Limb (tissue), 2 donors: ENCODE measurements at regions not wholly inside any gene's neighbourhood (a gene's known extent, or its start where the extent isn't known, plus 50 kb on each side); places are given as distances from the start of the nearest gene placed in this dataset.
"Not testable (repeated sequence)": the region's sequence is repeated elsewhere in the genome, so short reads cannot be mapped to it uniquely, and the experiment has no call there.

Source experiments
- DNase-seq, 2 donors: peaks; one replicate each; pipeline ENCODE4 v3.0.0-alpha.2; 2016; ENCODE audit errors: extremely low spot score in 2 of 2

DNA sequence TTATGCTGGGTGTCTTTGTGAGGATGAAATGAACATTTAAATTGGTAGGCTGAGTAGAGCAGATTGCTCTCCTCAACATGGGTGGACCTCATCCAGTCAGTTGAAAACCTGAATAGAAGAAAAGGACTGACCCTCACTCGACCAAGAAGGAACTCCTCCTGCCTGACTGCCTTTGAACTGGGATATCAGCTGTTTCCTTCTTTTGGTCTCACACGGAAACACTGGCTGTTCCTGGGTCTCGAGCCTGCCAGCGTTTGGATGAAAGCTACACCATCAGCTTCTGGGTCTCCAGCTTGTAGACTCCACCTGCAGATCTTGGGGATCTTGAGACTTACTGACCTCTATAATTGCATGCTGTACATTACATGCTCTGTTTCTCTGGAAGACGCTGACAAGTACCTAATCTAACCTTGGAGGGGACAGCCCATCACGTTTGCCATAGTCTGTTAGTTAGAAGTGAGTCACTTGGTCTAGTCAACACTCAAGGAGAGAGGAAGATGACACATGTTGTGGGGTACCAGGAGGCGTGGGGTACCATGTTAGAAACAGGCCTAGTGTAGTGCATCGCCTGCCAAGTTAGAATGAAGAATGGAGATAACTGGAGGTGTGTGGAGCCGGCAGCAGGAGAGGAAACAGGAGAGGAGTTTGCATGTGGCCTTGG lies 267.0 kb downstream of the MREG start:
- DNase-seq, result no peak

DNA sequence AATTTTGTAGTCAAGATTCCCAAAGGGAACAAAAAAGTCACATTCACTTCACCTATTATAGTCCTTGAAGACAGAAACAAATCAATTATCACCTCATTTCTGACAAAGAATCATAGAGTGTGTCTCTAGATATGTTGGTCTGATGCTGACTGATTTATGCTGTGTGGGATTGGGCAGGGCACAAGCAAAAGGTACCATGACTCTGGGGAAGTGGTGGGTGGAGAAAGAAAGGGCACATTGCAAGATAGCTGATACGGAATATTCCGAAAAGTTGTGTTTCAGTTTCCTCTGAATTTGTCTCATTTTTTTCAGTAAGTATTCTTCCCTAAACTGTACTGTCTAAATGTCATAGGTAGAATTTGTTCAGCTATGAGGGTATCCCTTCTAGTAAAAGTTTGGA lies 268.0 kb downstream of the MREG start:
- no peak for DNase-seq

DNA sequence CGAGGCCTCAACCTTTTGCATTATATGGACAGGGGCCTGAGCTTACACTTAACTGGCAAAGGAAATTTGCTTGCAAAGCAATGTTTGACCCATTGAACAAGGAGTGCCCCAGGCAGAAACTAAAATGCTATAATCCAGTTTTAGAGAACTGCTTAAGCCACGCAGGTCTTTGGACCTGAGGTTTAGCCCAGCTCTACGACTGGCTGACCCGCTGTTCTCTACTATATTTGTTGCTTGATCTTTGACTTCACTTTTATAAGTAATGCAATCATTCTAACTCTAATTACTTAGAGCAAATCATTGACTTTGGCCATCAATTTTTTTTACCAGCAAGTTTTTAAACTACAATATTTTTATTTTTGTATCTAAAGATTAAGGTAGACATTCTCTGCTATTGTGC lies 268.8 kb downstream of the MREG start:
- DNase-seq, result no peak

DNA sequence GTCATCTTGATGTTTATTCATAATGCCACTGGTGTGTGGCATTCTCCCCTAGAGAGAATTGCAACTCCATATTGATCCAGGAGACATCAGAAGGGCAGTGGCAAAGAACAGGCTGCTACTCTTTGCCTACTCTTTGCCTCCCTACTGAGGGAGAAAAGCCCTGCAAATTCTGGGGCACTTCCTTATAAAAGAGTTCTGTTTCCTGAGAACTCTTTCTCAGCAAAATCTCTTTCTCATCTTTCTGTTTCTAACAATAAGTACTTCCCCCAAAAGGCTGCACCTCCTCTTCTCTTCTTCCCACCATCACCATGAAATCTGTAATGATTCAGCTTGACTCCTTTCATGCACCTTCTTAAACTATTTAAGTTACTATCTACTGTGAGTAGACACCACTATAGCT lies 270.3 kb downstream of the MREG start:
- no peak for DNase-seq

DNA sequence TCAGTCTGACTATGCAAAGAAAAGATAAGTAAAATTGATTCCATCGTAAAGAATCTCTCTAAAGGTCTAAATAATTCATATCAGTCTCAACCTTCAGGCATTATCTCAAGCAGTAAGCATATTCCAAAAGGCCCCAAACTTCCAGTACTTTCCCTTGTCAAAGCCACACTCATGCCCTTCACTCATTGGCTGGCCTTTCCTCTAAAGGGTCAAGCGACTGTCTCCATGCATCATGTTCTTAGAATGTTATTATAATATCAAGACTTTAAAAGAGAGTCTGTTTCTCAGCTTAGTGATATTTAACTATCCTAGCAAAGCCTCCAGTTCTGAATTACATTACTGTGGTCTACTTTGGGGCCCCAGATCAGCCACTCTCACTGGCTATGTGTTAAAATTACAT lies 271.3 kb downstream of the MREG start:
- DNase-seq, result no peak

DNA sequence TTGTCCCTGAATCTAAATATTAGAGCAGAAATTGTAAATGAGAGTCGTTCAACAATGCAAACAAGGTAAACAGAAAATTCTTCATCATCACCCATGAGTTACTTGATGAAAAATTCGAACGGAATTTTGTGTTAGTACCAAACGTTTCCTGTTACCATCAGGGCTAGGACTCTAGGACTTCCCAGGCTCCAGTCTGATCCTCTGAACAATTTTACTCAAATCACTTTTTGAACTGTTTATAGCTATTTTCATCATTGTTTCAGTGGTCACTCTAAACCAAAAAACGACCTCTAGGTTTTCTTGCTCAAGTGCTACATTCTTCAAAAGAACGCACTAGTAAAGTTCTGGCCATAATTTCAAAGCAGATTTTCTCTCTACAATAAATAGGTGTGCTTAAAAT lies 273.3 kb downstream of the MREG start:
- no peak for DNase-seq

DNA sequence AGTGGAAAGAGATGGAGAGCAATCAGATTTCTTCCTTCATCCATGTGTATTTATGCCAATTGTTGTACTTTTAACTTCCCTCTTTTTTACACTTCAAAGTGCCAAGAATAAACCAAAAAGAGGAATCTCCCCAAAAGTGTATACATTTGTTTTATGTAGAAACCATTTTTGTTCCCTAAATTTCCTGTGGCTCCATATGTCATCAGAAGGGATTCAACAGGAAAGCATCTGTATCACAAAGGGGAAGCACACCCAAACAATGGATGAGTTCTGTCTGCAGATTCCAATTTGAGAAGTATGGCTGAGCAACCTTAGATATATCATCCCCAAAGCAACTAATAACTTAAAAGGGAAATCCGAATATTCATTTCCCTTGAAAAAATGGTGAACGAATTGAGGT lies 275.0 kb downstream of the MREG start:
- DNase-seq, result no peak

DNA sequence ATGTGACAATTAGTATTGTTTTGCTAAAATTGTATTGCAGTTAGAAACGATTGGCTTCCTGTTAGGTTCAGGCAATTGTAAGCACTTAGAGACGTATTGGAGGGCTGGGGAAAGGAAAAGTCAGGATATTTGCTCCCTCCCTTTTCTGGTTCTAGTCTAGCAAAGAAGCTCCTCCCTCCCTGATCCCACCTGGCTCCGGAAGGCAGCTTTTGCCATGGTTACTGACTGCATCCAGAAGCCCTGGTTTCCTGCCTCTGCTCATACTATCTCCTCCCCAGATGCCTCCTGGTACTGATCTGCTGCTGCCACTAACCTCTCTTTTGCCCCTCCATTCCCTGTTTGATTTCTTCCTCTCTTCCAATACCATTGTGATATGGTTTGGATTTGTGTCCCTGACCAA lies 275.9 kb downstream of the MREG start:
- DNase-seq, result no peak

DNA sequence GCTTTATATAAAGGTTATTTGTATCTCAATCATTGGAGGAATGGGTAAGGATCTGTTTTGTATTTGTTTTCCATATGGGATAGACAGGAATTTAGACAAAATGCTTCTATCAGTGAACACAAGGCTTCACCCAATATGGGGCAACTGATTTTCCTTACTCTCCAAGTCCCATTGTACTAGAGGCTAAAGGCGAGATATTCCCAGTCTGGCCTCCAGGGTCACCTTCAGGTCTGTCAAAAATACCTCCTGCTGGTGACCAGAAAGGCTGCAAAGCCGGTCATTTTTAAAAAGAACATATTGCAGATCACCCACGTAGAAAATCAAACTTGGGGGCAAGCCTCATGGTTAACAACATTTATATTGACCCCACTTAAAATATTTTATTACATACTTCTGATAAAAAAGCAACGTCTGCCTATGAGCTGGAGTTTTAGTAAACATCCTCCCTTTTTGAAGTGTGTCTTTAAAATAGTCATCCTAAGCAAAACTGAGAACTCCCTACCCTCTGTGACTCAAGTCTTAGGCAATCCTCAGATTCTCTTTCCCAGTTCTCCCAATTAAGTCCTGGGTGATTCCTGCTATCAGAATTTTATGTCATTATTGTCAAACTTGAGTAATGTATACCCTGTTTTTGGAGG lies 276.6 kb downstream of the MREG start:
- DNase-seq, result no peak

DNA sequence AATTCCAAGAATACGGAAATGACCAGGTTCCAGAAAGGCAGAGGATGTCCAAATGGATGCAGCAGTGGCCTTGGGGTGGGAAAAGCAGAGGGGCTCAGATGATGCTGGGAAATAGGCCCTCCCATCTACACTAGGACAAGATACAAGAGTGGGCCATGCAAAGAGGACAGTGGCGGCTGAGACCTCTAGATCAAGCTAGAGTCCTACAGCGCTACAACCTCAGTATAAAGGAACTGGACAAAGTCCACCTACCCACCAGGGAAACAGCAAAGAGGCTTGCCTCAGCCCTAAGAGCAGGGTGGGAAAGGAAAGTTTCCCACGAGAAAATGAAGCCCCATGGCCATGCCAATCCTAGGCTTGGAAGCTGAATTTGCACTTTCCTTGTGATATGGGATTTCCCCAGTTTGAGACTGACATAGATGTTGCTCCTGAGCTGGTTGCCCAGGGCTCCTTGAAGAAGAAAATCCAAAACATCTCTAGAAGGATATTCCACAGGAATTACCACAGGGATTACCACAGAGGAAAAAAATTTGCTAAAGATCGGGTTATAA lies 282.2 kb downstream of the MREG start:
- no peak for DNase-seq

DNA sequence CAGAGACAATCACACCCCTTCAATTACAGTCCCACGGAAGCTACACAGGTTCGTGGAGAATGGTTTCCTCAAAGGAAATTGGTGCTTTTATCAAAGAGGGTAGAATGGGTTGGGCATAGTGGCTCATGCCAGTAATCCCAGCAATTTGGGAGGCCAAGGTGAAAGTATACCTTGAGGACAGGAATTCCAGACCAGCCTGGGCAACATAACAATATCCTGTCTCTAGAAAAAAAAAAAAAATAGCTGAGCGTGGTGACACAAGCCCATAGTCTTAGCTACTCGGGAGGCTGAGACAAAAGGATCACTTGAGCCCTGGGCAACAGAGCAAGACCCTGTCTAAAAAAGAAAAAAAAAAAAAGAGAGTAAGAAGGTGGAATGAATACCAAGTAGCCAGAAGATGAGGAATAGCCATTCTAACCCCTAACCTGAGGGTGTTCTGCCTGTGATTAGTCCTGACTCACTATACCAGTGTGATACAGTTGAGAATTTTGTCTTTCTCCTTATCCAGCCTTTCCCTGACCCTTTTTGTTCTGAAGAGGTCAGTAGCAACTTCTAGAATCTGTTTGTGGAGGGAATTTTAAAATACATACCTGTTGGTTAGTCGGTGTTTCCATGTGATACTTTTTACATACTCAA lies 283.2 kb downstream of the MREG start:
- no peak for DNase-seq

DNA sequence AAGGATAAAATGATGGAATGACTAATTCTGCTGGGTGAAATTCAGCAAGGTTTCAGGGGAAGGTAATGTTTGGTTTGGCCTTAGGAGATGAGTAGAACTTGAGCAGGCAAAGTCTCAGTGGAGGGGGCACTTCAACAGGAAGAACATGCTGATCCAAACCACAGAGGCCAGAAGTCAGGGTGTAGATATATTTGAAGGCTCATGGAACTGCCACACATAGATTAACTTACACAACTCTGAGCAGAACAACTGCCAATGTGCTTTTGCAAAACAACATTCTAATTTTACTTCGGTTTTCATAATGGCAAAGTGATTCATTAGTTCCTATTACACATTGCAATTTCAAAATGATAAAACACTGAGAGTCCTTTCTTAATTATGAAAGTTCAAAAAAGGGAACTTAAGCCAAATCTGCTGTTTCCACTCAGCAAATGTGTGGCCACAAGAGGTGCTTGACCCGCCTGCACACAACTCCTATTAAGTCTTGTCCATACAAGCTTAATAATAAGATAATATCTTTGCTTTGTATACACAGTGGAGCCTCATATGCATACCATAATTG lies 284.8 kb downstream of the MREG start:
- no peak for DNase-seq

DNA sequence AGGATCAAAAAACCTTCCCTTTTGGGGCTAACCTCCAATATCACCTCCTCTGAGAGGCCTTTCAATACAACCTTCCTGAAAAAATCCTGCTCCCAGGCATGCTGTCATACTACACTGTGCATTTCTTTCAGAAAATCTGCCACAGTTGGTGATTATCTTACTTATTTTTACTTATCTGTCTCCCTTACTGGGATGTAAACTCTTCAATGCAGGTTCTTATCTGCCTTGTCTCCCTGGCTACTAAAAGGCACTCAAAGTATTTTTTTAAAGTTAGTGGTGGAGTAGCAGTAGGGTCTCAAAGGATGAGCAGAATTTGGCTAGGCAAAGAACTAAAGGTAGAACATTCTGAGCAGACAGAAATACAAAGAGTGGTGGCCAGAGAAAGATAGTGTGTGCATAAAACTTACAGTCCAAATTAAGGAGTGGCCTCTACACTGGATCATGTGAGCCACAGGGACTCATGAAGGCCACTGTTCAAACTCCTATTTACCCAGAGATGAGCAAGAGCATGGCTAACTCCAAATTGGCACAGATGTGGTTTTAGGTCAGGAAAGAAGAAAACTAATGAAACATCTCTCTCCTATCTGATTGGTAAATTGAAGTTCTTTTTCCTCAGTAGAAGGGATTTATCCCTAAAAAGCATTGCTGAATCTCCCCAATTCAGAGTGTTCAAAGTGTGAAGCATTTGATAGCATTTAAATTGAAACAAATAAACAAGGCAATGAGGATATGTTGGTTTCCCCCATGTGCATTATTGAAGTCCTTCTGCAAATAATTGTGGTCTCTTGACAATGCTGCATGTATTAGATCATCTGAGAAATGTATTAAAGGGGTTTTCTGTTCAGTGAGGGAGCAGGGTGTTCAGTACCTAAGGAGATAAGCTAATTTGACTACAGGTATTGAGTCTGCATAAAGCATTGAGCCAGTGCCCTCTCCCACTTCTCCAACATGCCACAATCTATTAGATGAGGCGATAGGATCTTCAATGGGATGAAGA lies 285.5 kb downstream of the MREG start:
- DNase-seq, result no peak

DNA sequence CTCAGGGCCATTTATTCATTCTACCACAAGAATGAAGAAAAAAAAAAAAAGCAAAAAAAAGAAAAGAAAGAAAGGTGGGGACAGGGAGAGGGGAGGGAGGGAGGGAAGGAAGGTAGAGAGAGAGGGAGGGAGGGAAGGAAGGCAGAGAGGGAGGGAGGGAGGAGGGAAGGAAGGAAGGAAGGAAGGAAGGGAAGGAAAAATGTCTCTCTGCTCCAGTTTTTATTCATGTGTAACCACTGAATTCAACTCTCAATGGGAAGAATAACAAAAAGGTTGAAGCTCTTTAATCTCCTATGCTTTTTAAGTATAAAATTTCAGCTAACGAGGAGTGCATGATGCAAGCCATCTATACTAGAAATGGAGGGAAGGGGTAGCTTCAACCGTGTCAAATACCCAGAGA lies 287.3 kb downstream of the MREG start:
- DNase-seq, result no peak

DNA sequence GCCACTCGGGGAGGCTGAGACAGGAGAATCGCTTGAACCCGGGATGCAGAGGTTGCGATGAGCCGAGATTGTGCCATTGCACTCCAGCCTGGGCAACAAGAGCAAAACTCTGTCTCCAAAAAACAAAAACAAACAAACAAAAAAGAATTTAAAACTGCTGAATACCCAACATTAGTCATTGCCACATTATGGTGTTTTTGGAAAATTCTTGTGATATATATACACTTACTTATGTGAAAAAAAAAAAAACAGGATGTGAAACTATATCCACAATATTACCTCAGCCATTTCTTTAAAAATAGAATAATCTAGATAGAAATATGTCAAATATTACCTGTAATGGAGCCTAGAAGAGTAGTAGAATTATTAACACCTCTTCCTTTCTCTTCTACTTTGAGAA lies 288.3 kb upstream of the FN1 start:
- no peak for DNase-seq

DNA sequence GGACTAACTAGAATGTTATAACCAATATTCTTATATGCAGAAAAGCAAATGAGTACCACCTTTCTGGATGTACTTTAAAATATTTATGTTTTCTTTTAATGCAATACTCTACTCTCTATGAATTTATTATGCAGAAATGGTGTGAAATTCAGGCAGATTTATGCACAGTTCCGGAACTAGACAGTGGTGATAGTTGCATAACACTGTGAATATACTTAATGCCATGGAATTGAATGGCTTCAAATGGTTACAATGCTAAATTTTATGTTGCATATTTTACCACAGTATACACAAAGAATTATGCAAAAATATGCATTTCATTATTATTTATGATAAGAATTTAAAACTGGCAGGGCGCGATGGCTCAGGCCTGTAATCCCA lies 287.8 kb upstream of the FN1 start:
- DNase-seq, result no peak

DNA sequence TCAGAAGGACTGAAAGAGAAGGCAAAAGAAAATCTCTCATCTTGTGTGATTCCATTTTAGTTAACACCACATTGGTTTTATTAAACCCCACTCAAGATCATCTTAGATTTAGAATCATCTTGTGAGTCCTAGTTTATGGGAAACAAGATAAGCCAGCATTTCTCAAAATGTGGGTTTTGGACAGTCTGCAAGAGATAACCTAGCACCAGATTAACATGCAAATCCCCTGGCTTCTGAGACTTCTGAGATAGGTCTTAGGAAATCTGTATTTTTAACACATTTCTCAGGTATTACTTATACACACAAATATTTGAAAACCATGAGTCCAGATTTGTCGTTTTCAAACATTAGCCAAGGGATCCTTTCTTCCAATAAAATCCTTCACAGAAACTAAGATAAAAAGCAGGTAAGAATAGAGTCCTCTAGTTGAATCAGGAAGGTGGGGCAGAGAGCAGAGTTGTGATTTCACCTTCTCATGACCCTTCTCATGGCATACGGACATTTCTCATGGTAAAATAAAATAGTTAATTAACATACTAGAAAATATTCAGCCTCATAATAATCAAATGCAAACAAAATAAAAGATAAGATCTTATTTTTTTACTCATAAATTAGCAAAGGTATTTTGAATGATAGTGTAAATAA lies 287.2 kb upstream of the FN1 start:
- no peak for DNase-seq

DNA sequence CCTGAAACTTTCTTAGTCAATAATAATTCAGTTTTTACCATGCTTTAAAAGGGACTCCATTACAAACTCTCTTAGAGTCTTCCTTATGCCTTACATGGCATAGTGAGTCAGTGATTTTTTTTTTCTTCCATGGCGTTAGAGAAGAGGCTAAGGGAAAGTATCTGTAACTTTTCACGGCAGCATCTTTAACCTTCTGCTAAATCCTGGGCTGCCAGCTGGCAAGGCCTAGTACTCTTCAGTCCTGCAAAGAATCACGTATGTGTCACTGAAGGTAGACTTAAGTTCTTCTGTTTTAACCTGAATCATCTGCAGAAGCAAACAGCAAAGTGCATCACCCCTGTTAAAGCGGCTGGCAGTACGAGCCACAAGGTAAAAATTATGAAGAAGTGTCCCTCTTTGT lies 286.3 kb upstream of the FN1 start:
- no peak for DNase-seq

DNA sequence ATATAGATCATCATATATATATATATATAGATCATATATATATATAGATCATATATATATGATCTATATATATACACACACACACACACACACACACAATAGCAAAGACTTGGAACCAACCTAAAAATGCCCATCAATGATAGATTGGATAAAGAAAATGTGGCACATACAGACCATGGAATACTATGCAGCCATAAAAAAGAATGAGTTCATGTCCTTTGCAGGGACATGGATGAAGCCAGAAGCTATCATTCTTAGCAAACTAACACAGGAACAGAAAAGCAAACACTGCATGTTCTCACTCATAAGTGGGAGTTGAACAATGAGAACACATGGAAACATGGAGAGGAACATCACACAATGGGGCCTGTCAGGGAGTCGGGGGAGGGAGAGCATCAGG lies 285.6 kb upstream of the FN1 start:
- DNase-seq, result not testable (repeated sequence)

DNA sequence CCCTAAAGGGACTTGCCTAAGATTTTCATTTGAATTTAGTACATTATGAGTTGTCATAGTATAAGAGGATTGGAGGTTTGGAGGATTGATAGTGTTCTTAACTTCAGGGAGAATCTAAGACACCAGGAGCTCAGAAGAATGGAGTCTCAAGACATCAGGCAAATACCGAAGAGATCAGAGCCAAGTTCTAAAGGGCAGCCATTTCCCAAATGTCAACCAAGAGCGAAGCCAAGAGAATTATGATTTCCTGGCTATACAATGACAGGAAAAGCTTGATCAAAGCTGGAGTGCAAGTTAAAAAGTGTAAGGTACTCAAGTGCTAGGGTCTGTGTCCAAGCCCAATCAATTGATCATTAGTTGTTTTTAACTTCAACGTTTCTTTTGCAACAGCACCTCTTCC lies 283.0 kb upstream of the FN1 start:
- no peak for DNase-seq

DNA sequence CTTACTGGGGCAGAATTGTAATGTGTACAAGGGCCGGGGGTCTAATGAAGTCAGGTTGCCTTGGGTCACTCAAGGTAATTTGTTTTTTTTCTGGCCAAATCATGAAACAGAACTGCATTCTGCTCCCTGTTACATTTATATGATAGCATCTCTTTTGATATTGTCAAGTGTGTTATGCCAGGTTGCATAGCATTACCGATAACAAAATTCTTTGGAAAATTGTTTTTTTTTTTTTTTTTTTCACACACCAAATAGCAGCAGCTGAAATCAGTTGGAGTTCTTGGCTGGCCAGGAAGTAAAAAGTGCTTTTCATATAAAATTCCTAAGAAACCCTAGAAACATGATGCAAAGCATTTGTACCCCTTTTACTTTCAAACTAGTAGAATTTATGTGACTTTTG lies 282.6 kb upstream of the FN1 start:
- no peak for DNase-seq
